Superior temporal gyrus (tissue), 1 donor: ENCODE measurements at regions not wholly inside any gene's neighbourhood (a gene's known extent, or its start where the extent isn't known, plus 50 kb on each side); places are given as distances from the start of the nearest gene placed in this dataset.

Experiments
- DNase-seq: peaks from one replicate; pipeline ENCODE4 v3.0.0-alpha.2; 2016; ENCODE audit errors: extremely low spot score

DNA sequence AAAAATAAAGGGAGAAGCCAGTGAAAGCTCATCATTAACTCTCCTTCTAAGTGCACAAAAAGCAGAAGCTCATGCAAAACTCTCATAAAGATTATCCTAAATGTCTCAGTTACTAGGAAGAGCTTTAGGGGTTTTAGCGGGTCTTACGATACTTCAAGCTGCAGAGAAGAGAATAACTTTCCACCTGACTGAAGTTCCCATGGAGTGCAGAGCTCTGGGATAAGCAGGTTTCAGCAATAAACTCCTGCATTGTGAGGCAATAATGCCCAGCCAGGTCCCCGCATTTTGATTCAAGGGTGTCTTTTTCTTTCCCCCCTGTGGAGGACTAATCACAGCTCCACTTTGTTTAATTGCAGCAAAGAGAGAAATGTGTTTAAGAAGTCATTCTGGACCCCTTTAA is 241.9 kb upstream of the SP8 start:
- DNase-seq: no peak

- no peak for DNase-seq
These were observed 242.3 kb upstream of the SP8 start for GRCh38 chr7:21029006-21029405.

DNA sequence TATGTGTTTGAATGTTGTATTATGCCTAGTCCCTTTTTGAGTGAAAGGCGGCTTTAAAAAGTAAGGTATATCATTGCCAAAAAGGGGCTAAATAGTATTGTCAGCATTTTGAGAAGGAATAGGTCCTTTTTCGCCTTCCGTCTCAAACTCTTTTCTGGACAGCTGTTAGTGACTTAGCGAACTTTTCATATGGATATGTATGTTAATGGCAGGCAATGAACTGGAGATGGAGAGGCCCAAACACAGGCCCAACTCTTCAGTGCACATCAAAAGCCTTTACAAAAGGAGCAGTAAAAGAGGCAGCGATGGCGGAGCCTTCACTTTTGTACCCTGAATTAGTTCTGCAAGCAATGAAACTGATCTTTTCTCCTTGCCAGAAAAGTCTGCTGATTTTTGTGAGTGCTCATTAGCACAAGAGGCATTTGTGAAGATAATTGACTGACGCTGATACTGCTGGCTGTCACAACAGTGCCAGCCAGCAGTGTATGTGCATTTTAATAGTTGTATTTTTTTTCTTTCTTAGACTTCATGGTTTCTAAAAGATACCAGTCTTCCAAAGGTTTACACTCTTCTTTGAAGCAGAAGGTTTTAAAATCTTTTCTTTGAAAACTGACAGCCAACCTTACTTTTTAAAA is 243.7 kb upstream of the SP8 start:
- no peak for DNase-seq

- DNase-seq: no peak
These were observed 254.6 kb upstream of the SP8 start for GRCh38 chr7:21041252-21041651.

DNA sequence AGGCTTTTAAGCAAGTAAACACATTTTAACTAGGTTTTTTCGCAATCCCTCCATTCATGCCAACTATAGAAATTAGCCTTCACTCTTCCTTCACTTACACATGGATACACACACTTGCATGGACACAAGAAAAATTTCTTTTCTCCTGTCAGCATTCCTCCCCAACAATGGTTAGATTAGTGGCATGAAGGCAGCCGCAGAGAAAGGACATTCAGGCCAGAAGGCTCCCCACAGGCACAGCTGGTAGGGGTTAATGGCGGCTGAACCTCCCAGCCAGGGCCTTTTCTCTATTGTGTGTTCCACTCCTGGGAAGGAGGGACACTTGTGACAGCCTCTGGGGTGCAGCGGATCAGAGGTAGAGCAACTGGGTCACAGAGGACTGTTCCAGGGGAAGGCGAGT is 255.0 kb upstream of the SP8 start:
- no peak for DNase-seq

DNA sequence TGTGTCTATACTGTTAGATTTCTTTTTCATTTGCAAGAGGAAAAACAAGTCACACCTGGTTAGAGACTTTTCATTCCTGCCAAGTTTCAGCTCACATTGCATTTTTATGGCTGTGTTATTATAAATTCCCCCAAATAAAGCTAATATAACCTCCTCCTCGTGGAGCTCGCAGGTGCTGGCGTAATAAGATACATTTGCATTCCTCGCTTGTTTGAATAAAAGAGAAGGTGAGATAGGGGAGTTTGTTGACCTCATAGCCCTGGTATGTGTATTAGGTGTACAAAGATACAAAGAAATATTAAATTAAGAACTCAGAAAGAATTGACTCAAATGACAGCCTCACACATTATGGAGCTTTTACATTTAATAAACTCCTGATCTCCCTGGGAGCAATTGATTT is 257.7 kb upstream of the SP8 start:
- DNase-seq: no peak

DNA sequence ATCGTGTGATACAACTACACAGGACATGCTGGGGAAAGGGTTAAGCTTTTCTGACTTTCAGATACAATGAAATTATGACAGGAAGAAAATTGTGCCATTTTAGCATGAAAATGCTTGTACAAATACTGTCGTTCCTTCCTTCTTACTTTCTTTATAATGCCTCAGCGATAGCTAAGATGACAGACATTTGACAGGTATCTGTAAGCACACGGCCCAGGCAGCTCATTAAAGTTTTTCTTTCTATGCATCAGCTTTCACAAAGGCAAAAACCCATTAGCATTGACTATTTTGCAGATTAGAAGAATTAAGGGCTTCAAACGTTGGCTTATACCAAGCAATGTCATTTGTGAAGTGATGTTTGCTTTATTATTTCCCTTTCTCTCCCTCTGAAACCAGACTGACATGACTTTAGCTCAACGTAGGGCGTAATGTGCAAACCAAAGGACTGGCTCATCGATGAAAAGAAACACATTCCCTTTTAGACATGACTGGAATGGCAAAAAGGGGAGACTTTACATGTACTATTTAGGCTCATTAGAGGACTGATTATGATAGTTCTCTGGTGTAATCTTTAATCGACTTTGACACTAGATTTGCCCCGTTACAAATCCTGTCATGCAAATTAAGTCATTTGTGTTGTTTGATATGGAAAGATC is 258.4 kb upstream of the SP8 start:
- DNase-seq: no peak

- no peak for DNase-seq
These were observed 265.2 kb upstream of the SP8 start for GRCh38 chr7:21051865-21052264.

DNA sequence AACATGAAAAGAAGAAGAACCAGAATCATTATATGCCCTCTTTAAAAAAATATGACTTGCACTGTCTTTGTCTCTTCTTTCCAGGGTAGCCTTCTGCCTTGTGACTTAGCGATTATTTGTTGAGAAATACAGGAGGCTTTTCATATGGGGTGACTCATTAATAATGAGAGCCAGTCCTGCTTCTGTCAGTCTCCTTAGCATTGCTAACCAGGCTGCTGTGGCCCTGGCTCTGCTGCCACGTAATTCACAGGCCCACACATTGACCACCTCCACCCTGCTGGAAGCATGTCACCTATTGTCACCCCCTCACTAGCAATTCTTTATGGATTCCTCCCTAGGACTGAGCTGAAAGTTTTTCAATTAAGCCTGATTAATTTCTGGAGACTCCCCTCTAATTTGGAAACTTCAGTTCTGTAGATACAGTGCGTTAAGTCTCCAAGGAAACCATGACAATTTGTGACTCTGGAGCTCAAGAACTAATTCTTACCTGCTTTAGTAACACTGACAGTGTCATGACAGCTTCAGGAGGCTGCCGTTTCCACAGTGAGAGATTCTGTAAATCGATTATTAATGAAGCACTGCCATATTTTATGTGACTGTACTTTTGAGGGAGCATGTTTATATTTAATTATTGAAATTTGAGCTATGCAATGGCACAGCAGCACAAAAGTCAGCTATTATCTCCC is 267.9 kb upstream of the SP8 start:
- DNase-seq: no peak

DNA sequence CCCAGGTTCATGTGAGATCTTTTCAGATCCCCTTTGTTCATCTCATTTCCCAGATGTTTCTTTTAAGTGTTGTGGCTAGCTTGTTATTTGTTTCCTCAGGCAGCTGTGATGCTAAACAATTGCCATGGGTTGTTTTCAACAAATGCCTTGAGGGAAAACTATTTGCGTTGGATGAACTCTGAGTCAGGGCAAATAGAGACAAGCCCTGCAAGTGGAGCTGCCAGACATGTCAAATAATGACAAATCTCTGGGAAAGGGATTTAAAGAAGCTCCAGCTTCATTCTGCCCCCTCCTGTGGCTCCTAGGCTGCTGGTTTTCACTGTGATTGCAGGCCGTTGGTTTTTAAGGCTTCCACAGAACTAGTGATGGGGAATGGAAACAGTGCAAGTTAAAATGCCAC is 272.4 kb upstream of the SP8 start:
- no peak for DNase-seq

DNA sequence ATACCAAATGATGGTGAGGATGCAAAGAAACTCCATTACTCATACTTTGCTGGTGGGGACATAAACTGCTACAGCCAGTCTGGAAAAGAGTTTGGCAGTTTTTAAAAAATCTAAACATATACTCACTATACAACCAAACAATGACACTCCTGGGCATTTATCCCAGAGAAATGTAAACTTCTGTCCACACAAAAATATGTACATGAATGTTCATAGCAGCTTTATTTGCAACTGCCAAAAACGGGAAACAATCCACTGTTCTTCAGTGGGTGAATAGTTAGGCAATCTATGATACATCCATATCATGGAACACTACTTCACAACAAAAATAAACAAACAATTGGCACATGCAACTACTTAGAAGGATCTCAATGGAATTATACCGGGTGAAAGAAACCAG is 276.4 kb upstream of the SP8 start:
- no peak for DNase-seq

- no peak for DNase-seq
These were observed 278.3 kb upstream of the SP8 start for GRCh38 chr7:21064698-21065648.

GRCh38 chr7:21066221-21066620 is 279.5 kb upstream of the SP8 start:
- no peak for DNase-seq

GRCh38 chr7:21067216-21067615 is 280.5 kb upstream of the SP8 start:
- DNase-seq: no peak

DNA sequence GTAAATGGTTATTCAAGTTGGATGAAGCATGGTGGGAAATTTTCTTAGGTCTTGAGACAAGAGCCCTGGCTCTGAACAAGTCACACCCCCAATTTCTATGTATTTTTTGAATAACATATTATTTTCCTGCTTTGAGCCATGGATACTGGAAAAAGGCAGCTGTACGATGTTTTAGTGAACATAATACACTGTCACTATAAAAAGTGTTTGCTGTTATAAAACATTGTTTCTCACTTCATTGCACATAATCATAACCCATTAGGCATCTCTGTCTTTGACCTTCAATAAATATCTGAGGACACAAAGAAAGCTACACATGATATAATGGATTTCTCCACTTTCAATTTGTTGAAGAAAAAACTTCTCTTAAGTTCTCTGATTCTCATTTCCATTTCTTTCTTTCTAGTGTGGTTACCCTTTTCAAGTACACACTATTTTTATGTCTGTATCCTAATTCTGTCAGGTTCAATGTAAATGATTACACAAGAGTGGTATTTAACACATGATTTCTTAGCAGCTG is 283.9 kb upstream of the SP8 start:
- DNase-seq: no peak

GRCh38 chr7:21071561-21072501 is 285.1 kb upstream of the SP8 start:
- no peak for DNase-seq

DNA sequence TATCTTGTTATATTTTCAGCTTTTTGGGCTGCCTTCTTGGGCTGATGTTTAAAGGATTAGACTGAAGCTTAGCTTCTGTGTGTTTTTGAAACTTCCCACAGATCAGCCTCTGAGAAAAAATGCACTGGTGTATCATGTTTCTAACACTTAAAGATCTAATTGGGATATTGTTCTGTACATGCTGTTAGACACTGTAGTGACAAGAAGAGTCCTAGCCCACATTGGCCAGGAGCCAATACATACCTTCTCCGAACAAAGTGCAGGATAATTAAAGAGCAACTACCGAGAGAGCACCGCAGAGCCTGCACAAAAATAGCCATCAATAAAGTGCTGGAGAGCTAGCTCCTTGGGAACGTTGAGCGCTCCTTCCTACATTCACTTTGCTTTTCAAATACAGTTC is 289.4 kb upstream of the SP8 start:
- DNase-seq: no peak

DNA sequence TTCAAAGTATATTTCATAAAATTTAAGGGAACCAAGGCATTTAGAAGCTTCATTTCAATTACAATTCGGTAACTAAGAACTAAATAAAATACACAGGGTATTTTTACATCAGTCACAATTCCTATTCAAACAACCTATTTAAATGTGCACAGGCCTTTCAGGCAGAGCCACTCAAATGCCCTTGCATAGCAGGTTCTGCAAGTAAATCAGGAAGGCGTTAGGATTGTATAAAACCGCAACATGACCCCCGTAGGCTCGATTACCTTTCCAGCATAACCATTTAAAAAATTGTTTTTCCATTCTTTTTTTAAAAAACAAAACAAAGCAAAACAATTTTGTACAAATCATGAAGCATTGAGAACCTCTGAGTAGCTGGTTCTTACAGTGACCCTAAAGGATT is 289.9 kb upstream of the SP8 start:
- DNase-seq: no peak

- no peak for DNase-seq
These were observed 290.9 kb upstream of the SP8 start for GRCh38 chr7:21077602-21078001.

DNA sequence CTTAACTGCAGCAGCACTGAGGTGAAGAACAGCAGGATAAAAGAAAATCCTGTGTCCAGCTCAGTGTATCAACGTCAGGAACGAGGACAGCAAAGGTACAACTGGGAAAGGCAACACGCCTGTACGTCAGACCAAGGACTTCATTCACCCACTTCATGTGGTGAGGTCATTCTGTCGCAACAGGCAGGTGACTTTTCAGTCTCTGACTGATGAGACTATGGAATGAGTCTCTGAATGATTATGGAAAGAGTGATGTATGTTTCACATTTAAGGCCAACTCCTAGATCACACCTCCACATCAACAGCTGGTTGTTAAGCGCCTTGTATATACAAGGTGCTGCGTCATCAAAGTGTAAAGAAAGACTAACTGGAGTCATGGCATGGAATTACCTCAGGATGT is 297.6 kb upstream of the SP8 start:
- DNase-seq: no peak

DNA sequence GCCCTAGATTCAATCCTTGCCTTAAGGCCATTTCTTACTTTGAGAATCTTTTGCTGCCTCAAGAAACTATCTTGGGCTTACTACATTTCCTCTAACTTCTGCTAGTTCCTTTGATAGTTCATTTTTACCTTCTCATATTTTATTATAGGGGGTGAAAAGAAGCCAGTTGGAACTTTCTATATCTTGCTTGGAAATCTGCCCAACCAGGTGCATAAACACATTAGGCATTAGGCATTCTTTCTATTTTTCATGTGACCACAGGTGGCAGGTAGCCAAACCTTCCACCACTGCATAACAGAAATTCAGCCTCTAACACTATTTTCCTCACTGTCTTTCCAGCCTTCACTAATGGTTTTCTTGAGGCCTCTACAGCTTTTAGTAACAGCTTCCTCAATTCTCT is 300.0 kb upstream of the SP8 start:
- DNase-seq: no peak
